Lung microvascular endothelial cell (primary cell): ENCODE measurements at regions not wholly inside any gene's neighbourhood (a gene's known extent, or its start where the extent isn't known, plus 50 kb on each side); places are given as distances from the start of the nearest gene placed in this dataset.
"Not testable (repeated sequence)": the region's sequence is repeated elsewhere in the genome, so short reads cannot be mapped to it uniquely, and the experiment has no call there.

Source experiments
- DNase-seq, 2 donors: peaks; one replicate each; pipeline versions ENCODE4 v3.0.0 to v3.0.0-alpha.2; 2010; ENCODE audit warnings: low read depth in 2 of 2

DNA sequence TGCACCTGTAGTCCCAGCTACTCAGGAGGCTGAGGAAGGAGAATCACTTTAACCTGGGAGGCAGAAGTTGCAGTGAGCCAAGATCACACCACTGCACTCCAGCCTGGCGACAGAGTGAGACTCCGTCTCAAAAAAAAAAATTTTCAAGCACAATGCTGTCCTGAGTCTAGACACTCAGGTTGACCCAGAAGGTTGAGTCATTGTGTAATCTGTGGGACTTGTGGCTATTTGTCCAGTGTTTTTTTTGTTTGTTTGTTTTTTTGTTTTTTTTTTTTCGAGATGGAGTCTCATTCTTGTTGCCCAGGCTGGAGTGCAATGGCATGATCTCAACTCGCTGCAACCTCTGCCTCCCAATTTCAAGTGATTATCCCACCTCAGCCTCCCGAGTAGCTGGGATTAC, 74.3 kb upstream of the SOX13 start:
- DNase-seq, result not testable (repeated sequence)

DNA sequence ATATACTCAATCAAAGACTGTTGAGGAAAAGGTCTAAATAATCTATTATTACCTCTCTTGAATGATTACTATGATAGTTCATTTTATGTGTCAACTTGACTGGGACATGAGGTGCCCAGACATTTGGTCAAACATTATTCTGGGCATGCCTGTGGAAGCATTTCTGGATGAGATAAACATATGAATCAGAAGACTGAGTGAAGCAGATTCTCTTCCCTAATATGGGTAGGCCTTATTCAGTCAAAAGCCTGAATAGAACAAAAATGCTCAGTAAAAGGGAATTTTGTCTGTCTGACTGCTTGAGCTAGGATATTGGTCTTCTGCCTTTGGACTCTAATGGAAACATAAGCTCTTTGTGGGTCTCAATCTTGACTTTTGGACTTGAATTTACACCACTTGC, 73.3 kb upstream of the SOX13 start:
- no peak for DNase-seq

DNA sequence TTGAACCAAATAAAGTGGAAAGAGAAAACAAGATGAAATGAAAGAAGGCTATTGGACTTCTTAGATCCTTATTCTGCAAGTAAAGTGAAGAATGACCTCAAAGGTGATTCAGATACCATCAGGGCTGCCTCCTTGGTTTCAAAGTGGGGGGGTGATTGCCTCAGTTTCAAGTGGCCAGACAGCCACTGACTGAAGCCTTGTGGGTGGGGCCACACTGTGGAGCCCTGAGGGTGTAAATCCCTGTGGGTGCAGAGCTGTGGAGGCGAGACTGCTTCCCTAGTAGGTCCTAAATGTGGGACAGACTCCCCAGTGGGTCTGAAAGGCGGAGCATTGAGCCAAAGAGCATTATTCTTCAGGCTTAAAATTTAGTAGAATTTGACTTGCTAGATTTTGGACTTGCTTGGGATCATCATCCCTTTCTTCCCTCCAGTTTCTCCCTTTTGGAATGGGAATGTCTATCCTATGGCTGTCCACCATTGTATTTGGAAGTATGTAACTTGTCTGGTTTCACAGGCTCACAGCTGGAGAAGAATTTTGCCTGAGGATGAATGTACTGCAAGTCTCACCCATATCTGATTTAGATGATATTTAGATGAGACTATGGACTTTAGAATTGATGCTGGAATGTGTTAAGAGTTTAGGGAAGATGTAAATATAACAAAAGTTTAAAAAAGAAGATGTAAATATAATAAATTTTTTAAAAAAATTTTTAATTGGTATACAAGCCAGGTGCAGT, 71.6 kb upstream of the SOX13 start:
- DNase-seq, result no peak

DNA sequence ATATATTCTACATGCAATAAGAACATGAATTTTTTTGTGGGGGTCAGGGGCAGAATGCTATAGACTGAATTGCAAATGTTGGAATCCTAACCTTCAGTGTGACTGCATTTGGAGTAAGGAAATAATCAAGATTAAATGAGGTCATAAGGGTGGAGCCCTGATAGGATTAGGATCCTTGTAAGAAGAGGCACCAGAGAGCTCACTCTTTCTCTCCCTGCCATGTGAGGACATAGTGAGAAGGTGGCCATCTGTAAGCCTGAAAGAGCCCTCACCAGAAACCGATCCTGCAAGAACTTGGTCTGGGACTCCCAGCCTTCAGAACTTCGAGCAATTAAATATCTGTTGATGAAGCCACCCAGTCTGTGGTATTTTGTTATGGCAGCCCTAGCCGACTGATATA, 70.3 kb upstream of the SOX13 start:
- DNase-seq, result no peak

DNA sequence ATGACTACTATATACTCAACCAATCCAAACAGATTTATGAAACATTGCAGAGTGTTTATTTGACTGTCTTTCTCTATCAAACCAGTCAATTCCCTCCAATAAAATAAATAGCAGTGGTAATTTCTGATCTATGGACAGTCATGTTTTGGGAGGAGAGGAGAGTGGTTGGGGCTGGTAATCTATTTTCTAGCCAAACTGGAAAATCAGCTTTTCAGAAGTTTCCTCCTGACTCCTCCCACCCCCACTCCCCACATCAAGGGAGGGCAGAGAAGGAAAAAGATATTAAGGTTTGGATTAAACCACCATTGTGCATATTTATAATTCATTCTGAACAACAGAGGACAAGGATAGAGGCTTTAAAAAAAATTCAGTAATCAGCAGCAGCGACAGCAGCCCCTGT, 69.4 kb upstream of the SOX13 start:
- no peak for DNase-seq

DNA sequence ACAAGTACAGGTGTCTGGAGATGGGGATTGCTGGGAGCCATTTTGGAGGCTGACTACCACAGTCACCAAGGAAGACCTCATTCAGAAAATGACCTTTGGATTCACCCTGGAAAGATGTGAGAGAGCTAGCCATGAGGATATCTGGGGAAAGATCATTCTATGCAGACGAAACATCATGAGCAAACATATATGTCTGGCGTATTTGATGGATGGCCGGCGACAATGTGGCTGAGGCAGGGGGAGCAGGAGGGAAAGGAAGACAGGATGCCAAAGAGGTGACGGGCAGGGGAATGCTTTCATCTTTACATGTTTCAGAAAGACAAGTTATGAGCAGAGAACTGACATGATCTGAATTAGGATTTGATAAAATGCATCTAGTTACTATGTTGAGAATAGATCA, 61.5 kb upstream of the SOX13 start:
- DNase-seq, result no peak

DNA sequence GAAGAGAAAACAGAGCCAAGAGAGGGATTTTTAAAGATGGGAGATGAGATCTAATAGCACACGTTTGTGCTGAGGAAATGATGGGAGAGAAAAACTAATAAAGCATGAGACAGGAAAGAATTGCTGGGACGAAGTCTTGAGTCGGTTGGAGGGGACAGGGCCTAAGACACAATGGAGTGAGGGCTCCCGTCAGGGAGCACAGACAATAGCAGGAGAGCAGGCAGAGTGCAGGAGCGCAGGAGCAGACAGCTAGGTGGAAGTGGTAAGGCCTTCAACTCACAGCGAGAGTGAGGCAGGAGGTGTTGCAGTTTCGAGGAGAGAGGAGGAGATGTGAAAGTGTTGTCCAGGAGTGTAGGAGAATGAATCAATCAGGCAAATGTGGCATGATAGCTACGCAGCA, 59.9 kb upstream of the SOX13 start:
- no peak for DNase-seq

DNA sequence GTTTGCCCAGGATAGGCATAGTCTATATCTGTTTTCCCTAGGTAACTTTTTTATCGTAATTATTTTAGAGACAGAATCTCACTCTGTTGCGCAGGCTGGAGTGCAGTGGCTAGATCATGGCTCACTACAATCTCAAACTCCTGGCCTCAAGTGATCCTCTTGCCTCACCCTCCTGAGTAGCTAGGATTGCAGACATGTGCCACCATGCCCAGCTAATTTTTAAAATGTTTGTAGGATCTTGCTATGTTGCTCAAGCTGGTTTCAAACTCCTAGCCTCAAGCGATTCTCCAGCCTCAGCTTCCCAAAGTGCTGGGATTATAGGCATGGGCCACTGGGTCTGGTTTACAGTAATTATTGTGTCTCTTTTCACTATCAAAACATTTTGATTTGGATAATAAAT, 58.6 kb upstream of the SOX13 start:
- no peak for DNase-seq

DNA sequence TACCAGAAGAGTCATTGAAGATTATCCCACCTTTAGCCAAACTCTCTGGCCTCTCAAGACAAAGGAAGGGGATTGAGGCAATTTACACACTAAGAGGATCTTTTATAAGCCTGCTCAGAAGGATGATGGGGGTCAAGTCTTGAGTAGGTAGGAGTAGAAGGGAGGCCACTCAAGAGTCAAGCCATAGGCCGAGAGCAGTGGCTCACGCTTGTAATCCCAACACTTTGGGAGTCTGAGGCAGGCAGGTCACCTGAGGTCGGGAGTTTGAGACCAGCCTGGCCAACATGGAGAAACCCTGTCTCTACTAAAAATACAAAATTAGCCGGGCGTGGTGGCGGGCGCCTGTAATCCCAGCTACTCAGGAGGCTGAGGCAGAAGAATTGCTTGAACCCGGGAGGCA, 58.0 kb upstream of the SOX13 start:
- DNase-seq, result not testable (repeated sequence)

DNA sequence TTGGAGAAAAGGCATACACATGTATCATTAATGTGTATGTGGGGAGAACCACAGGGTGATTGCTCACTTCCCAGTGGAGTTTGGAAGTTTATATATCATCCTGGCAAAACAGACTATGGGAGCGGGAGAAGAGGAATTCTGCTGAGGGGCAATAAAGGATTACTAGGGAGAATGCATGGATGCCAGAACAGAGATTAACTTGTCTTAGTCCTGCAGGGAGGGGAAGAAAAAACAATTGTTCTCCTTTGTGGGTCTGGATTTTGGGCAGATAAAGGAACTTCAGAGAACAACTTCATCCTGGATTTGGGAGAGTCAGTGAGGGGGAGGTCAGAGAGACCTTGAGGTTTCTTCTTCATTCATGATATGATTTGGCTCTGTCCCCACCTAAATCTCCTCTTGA, 55.9 kb upstream of the SOX13 start:
- no peak for DNase-seq

DNA sequence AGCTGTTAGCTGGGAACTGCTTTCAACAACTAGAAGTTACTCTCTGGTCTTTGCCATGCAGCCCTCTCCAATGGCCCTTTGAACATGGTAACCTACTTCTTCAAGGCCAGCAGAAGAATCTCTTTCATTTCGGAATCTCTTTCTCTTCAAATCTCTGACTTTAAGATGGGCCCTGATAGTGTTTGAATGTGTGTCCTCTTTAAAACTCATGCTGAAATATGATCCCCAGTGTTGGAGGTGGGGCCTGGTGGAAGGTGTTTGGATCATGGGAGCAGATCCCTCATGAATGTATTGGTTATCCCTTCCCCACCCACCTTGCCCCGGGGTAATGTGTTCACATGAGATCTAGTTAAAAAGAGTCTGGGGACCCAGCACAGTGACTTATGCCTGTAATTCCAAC, 54.5 kb upstream of the SOX13 start:
- DNase-seq, result no peak
